Endothelial cell of umbilical vein (primary cell): ENCODE measurements at regions not wholly inside any gene's neighbourhood (a gene's known extent, or its start where the extent isn't known, plus 50 kb on each side); places are given as distances from the start of the nearest gene placed in this dataset.

ENCODE experiments used
- EZH2 ChIP-seq: IDR thresholded peaks from 2 replicates; pipeline ENCODE4 v1.6.1; 2012; ENCODE audit warnings: borderline replicate concordance, low read depth, mild to moderate bottlenecking, moderate library complexity, low read length, inconsistent platforms; ENCODE audit not compliant: severe bottlenecking
- POLR2A ChIP-seq: IDR thresholded peaks from 2 replicates; pipeline ENCODE4 v1.6.1; 2012; ENCODE audit warnings: low read depth, mild to moderate bottlenecking, control low read depth, low read length
- TF ChIP-seq, protein P1 (sequence below), 2 donors: IDR thresholded peaks; 1 replicate in 1 of 2; 2 replicates in 1 of 2; pipeline ENCODE4 v1.5.1; 2011; ENCODE audit warnings: low read length in 2 of 2, mild to moderate bottlenecking in 2 of 2, moderate library complexity in 2 of 2, control low read depth in 1 of 2, inconsistent platforms in 1 of 2, low read depth in 1 of 2; ENCODE audit not compliant: insufficient read depth in 1 of 2; ENCODE audit errors: extremely low read depth in 1 of 2

DNA sequence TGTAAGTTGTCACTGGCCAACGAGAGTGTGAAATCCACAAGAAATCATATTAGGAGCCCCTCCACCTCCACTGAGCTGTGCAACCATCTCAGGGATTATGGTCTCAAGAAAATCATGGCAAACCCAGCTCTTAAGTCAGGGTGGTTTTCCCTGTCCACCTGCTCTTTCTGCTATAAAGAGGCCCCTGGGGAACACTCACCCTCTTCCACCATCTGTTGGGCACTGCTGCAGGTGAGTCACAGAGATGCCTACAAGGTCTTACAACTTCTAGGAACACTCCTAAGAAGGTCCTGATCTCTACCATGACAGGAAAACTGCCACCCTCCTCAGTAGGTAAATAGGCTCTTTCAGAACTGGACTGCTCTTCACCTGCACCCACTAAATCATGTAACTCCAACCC lies 61.8 kb downstream of the DRD1 start:
- TF ChIP-seq, protein P1, sequence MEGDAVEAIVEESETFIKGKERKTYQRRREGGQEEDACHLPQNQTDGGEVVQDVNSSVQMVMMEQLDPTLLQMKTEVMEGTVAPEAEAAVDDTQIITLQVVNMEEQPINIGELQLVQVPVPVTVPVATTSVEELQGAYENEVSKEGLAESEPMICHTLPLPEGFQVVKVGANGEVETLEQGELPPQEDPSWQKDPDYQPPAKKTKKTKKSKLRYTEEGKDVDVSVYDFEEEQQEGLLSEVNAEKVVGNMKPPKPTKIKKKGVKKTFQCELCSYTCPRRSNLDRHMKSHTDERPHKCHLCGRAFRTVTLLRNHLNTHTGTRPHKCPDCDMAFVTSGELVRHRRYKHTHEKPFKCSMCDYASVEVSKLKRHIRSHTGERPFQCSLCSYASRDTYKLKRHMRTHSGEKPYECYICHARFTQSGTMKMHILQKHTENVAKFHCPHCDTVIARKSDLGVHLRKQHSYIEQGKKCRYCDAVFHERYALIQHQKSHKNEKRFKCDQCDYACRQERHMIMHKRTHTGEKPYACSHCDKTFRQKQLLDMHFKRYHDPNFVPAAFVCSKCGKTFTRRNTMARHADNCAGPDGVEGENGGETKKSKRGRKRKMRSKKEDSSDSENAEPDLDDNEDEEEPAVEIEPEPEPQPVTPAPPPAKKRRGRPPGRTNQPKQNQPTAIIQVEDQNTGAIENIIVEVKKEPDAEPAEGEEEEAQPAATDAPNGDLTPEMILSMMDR (IDR thresholded peaks at IDR 0.05; ENCODE audit: extremely low read depth in 1 of 2, insufficient read depth in 1 of 2, low read depth in 1 of 2, low read length in 2 of 2) = no peak
- TF ChIP-seq POLR2A (no peak), EZH2 (no peak)
